ENCODE measurements at regions not wholly inside any gene's neighbourhood (a gene's known extent, or its start where the extent isn't known, plus 50 kb on each side); places are given as distances from the start of the nearest gene placed in this dataset.
A peak's percentile ranks its signal among the peaks of the same experiment; 100 is the strongest.

GRCh38 chr6:168131464-168132415 lies 52.7 kb upstream of the FRMD1 start:
- H3K4me2 ChIP-seq (ENCODE audit: insufficient read depth, insufficient read length, low read length), result peak overlapping the region; percentile 7
- no peaks in the 10 kb centered on the region for H3K27me3 ChIP-seq (ENCODE audit: insufficient read depth, low read length)
- peaks cover 26 to 29% of the 10 kb centered on the region in 2 experiments for H3K4me1 Mint-ChIP-seq
- no peak overlapping the region for H2BK5ac ChIP-seq (ENCODE audit: insufficient read length, low read length)
- H2AFZ ChIP-seq (ENCODE audit: low read length), result no peak overlapping the region
- no peaks in the 10 kb centered on the region for H3K23me2 ChIP-seq (ENCODE audit: insufficient read length, low read depth, low read length, poor library complexity, severe bottlenecking)
- H3T11ph ChIP-seq (ENCODE audit: low read length), result no peak overlapping the region
- no peak overlapping the region for H4K5ac ChIP-seq (ENCODE audit: insufficient read length, low read depth, low read length)
- H3K27ac ChIP-seq (ENCODE audit: insufficient read length, low read depth, low read length), result no peak overlapping the region
- H2AK5ac ChIP-seq (ENCODE audit: insufficient read length, low read length), result no peak overlapping the region
- H3K56ac ChIP-seq (ENCODE audit: insufficient read length, low read depth, low read length), result no peak overlapping the region
- H3K27me3 Mint-ChIP-seq (ENCODE audit: low read depth), result peaks cover 37% of the 10 kb centered on the region
- H3K18ac ChIP-seq (ENCODE audit: insufficient read length, low read depth, low read length), result no peak overlapping the region
- H3K23ac ChIP-seq (ENCODE audit: insufficient read length, low read depth, low read length), result no peak overlapping the region
- TF ChIP-seq CTCF (conservative IDR thresholded peaks at IDR 0.05), result no peak
- H4K8ac ChIP-seq (replicated peaks; ENCODE audit: insufficient read length, low read depth, low read length), result no peak overlapping the region
- no peak overlapping the region for H2BK15ac ChIP-seq (ENCODE audit: low read depth, low read length)
- no peaks in the 10 kb centered on the region for H4K20me1 ChIP-seq (ENCODE audit: control insufficient read depth, insufficient read depth, insufficient read length)
- peaks cover 3% of the 10 kb centered on the region; the same call in 1 of the 2 replicates for H3K4me1 ChIP-seq (ENCODE audit: insufficient read depth, low read length)
- no peak overlapping the region for H2BK12ac ChIP-seq (ENCODE audit: insufficient read length, low read depth, low read length)
- no peaks in the 10 kb centered on the region for H3K9me3 Mint-ChIP-seq
- no peak overlapping the region for H2BK120ac ChIP-seq (ENCODE audit: low read depth, low read length, poor library complexity, severe bottlenecking)
- H3K9ac ChIP-seq (ENCODE audit: extremely low read depth, insufficient read length, low read length), result no peak overlapping the region
- H3K79me2 ChIP-seq (ENCODE audit: insufficient read depth, low read length), result no peaks in the 10 kb centered on the region
- no peaks in the 10 kb centered on the region for H3K79me1 ChIP-seq (ENCODE audit: insufficient read depth, low read depth, low read length, poor library complexity, severe bottlenecking)
- peak overlapping the region in 1 of 2 experiments; percentile 2; a peak in 2 of 5 replicates for H3K4me3 Mint-ChIP-seq
- H3K4ac ChIP-seq (ENCODE audit: low read depth, low read length), result no peak overlapping the region
- no peak overlapping the region for H3K14ac ChIP-seq (ENCODE audit: insufficient read depth, low read length)
- H4K91ac ChIP-seq (ENCODE audit: insufficient read length, low read depth, low read length), result no peak overlapping the region
- H3K36me3 Mint-ChIP-seq (ENCODE audit: insufficient read depth in 1 of 3, low read depth in 3 of 3), result no peaks in the 10 kb centered on the region
- DNase-seq, result peak; percentile 53
- no peaks in the 10 kb centered on the region for H3K9me3 ChIP-seq (ENCODE audit: control insufficient read depth, low read depth, low read length)
- WGBS (ENCODE audit: extremely low coverage, insufficient read length, low lambda C conversion rate), result no CpG with 5 or more reads among the region's 20 CpGs
- peak overlapping the region in 1 of 3 experiments; percentile 53; a peak in 3 of 7 replicates for H3K27ac Mint-ChIP-seq
- no peak overlapping the region for H2BK20ac ChIP-seq (ENCODE audit: low read depth, low read length, poor library complexity, severe bottlenecking)
